DMS 273 treated with DMSO at 0.1 percent for 48 hours (cell line): ENCODE measurements at regions not wholly inside any gene's neighbourhood (a gene's known extent, or its start where the extent isn't known, plus 50 kb on each side); places are given as distances from the start of the nearest gene placed in this dataset.

Experiments
- DNase-seq: peaks from one replicate; lab custom pipeline; 2025; lab: John Stamatoyannopoulos, UW

DNA sequence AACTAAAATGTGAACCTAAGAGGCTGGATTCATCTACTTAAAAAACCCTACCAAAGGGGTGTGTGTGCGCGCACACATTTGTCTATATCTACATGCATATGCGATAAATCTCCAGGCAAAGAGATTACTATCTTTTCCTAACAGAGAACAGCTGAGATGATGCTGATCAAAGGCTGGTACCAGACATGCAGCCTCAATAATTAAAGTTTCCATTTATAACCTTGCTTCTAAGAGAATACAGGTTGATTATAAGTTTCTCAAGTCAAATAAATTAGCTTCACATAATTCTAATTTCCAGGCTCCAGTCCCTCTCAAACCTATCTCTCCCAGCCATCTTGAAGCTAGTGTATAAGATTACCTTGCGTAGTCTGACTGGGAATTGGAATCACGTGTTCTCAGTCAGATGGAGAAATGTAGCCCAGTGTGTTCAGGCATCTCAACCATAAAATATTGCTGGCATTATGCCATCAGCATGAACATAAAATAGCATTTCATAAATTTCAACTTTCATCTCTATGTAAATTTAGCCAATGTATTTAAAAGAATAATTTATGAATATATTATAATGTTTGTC is 1062.0 kb downstream of the XPNPEP1 start:
- DNase-seq = no peak

DNA sequence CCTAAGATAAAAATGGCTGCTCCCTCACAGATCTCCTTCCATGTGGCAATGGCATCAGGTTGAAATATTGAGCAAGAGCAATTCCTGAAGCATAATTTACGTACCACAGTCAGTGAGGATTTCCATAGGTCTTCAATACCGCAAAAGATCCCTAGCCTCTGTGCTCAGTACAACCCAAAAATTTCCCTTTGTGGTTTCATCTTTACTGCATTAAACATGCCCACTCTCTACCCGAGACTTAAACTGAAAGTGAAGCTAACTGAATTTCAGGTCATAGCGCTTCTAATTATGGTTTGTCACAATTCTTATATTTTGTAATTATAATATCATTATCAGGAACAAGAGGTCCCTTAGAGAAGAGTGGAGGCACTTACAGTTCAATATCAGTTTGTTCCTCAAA is 1071.1 kb downstream of the XPNPEP1 start:
- no peak for DNase-seq

DNA sequence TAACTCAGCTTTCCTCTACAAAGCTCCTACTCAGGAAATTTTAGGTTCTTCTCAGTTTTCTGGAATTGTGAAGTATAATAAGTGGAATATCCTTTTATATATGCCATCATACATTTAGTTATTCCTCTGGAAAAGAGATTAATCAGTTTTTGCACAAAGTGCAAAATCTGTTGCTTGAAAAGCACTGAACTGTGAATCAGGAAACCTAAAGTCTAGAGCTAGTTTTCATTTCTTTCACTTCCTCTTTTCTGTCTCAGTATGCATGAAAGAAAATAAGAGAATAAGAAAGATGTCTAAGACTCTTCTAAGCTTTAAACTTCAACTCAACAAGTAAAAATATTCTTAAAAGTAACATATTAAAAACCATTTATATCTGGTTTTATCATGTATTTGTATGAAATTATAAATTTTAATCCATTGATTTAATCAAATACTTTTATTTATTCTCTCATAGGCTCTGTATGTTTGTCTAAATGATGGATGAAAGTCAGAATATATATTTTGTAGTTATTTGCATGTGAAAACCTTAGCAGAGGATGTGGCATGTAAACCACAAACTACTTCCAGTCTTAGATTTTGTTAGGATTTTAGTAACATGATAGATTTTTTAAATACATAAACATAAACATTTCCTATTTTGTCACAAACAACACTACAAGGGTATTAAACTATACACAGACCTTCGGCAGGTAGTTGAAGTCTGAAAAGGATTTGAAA is 1073.0 kb downstream of the XPNPEP1 start:
- DNase-seq = no peak

DNA sequence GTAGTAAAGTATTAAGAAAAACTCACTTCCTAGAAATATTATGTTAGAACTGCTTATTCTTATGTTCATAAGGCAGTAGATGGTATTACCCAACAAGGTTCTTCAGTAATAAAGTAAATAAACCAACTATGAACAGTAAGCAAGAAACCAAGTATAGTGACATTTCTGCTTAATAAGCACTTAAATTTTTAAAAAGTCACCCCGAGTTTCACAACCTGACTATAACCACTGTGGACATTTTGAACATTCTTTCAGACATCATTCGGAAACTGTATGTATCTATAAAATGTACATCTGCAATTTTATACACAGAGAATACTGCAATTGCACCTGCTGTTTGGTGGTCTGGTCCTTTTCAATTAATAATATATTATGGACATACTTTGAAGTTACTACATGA is 1073.6 kb downstream of the XPNPEP1 start:
- no peak for DNase-seq

DNA sequence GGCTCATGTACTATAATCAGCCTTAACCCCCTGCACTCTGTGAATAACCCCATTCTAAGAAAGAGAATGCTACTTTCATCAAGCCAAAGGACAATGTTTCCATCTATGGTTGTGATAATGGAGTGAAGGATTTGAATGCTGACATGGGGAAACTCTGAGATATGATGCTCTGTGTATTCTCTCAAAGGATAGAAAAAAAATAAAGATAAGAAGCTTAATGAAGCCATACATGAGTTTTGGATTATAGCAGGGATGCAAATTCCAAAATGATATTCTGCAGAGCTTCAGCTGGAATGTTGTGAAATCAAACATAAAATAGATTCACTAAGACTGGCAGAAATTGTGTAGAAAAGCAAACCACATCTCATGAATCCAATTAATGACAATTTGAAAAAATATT is 1074.1 kb downstream of the XPNPEP1 start:
- no peak for DNase-seq

DNA sequence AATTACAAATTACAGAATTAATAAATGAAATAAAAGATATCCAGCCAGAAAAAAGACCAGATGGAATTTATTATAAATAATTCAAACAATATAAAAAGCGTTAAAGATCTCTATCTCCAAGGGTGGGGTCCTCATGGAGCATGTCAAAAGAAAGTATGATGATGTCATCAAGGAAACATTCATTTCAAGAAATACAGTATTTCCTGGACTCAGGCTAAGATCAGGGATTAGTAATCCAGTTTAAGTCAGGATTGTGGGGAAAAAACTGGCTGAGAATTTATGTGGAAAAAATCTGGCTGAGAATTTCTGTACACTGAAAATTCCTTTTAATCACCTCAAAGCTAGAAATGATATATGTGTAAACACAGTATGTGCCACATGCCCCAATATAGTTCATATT is 1075.3 kb downstream of the XPNPEP1 start:
- no peak for DNase-seq

DNA sequence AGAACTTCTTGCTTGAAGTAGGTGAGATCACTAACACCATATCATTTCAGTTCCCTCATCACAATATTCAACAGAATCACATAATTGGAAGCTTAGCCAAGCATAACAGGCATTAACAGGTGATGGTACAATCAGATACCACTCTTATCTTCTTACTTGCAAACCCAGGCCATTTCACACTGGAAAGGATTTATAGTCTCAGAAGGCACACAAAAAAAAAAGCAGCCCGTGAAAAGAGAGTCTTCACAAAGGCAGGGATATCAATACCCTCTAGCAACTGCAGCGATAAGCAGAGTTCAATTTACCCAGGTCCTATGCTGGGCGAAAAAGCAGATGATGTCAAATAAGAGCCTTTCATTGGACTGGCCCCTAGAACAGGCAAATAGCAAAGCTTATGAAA is 1082.4 kb downstream of the XPNPEP1 start:
- no peak for DNase-seq

DNA sequence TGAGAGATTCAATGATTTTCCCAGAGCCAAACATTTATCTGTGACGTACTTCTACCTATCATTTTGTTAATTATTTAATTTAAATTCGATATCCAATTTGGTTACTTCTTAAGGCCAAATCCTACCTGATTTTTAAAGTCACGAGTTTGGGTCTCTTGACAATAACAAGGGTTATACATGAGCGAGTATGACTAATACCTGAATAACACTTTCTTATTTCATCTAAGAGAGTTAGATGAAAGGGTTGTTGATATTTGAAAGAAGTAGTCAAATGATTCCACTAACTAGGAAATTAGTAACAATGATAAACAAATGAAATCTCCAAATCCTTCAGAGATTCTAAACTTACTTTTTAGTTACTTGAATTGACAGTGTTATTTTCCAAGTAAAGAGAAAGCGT is 1086.9 kb downstream of the XPNPEP1 start:
- DNase-seq = no peak

DNA sequence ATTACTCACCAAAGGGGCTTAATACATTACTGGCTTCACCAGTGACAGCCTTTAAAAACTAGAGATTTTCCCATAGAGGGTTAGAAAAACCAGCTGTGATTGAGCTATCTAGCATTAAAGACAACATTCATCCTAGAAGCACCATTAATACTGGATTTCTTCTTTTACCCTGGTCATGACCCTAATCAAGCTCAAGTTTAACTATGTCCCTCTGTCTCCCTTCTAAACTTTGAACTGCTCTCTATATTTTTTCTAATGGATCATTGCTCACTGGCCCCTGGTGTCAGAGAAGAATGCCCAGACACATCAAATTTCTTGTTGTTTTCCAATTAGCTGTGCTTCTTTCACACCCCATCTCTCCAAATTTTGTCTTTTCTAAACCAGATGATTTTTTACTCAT is 1101.3 kb downstream of the XPNPEP1 start:
- DNase-seq = no peak

DNA sequence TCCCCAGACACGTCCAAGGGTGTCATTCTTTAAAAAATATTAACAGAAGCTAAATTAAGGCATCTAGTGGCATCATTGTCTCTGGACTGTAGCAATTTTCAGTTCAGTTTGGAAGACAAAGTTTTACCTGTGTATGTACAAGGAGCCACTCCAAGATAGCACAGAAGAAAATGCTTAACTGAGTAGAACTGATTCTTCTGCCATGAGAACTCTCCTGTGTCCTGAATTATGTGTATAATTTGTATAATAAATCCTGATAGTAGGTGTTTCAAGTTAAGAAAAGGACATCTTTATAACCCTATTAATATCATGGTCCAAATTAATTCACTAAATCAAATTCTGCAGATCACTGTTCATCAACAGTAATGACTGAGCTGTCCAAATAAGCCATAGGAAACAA is 1104.0 kb downstream of the XPNPEP1 start:
- no peak for DNase-seq

DNA sequence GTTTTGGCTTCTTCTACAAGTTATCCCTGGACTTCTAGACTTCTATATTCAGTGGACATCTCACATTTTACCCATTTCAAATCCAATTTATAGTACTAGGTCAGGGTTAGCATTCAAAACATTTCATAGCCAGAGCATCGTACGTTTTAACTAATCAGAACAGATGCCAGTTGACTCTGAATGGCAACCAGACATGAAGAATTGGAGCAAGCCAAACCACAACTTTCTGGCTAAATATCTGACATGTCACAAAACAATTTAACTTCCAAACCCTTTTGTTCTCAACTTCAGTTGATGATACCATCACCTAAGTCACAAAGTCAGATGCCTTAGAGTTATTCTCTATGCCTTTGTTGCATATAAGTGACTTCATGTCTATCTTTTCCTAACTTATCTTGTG is 1105.7 kb downstream of the XPNPEP1 start:
- no peak for DNase-seq

DNA sequence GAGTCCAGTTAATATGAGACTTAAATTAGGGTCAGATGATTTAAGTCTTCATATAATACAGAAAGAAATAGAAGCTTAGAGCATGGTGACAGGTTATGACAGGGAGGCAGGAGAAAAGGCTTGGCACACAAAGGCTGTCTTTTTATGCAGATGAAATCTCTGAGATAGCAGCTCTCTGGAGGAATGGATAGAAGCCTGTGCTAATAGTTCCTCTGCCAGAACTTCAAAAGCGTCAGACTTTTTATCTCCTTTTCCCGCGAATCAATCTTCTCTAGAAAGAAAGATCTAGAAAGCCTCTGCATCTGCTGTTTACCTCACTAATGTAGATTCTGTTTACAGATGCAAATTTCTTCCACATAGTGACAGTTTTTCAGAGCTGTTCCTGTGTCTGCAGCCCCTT is 1106.2 kb downstream of the XPNPEP1 start:
- no peak for DNase-seq

DNA sequence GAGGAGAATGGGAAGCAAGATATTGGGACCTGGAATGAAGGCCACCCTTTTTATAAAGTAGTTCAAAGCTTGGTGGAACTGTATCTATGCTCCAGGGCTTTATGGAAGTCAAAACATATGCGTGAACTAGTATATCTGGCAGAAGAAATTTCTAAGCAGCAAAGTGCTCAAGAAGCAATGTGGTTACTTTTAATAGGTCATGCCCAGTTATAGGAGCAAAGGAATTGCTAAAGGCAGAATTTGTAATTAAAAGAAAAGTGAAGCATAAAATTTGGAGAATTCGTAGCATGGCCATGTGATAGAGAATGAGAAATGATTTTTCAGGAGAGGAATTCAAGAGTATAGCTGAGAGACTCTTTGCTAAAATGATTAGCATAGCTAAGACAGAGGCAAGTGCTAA is 1110.4 kb downstream of the XPNPEP1 start:
- no peak for DNase-seq

DNA sequence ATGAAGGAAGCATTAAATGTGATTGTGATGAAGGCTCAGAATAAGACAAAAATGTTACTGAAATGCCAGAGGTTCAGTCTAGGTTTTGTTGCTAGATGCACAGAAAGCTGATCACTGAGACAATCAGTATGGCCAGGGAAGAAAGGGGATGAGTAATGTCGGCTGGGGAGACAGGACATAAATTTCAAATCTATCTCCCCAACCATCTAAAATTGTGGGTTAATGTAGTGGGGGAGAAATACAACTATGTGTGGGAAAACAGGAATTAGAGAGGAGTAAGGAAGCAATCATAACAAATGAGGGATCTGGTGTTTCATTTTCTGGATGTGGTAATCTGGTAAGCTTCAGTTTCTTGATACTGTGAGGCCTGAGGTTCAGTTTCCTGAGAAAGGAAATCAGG is 1111.0 kb downstream of the XPNPEP1 start:
- no peak for DNase-seq

DNA sequence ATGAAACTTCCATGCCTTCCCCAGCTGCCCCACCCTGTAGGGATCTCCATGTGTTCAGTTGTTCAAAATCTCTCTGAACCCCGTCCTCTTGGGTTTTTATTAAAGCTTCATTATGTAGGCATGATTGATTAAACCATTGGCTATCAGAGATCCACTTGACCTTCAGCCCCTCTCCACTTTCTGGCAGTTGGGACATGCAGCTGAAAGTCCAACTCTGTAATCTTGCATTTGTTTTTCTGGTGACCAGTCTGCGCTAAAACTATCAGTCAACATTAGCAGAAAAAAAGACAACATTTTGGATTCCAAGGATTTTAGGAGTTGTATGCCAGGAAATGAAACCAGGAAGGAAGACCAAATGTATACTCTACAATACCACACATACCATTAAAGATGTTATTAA is 1115.1 kb downstream of the XPNPEP1 start:
- no peak for DNase-seq

DNA sequence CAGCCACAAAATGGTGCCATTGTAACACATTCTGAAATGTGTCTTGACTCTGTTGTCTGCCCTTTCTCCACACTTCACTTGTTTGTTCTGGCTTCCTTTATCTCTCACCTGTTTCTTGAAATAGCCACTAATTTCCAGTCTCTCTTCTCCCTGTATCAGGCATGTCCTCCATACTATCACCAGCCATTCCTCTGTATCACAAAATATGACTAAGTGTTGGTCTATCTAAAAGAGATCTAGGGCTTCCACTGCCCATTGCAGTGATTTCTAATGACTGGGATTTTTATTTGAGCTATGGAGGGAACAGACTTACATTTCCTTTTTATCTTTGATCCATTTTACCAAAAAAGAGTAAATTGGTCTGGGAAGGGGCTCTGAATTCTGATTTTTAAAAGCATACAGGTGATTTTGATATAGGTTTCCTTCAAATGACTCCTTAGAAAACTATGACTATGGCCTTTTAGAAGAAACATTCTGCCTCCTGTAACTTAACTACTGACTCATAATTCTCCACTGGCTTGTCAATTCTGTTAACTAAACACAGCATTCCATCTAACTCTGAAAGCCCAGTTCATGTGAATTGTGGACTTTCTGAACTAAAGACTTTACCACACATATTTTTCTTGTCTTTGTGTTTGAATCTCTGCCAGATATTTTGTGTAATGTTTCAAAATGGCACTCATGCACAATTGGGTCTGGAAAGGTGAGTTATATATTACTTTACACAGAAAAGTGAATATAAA is 1121.4 kb downstream of the XPNPEP1 start:
- DNase-seq = no peak

DNA sequence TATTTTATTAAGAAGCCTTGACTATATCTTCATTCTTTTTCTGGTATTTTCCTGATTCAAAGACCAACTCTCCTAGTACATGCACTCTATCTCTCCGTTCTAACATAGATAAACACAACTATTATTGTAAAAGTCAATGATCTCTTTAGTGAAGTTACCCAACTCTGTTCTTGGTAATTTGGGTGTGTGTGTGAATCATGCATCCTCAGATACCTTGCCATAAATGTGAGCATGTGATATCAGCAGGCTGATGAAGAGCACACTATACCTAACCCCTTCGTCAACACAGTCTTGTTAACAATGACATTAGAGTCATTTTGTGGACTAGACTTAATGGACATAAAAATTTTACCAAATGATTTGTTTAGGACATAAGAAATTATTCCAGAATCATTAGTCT is 1122.1 kb downstream of the XPNPEP1 start:
- DNase-seq = no peak

DNA sequence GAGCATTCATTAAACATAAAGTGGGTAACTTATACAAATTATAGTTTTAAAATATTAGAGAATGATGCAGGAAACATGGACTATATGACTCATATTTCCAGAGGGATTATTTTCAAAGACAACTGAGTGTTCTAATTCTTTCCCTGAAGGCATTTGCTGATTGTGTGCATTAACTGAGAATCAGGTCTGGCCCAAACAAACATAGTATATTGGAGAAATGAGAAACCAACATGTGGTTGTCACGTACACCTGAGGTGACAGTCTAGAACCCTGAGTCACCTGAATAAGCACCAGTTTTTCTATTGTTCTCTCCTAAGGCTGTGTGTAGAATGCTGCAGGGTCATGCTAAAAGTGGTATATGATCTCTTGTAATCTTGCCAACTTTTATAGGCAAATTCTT is 1125.7 kb downstream of the XPNPEP1 start:
- DNase-seq = no peak

DNA sequence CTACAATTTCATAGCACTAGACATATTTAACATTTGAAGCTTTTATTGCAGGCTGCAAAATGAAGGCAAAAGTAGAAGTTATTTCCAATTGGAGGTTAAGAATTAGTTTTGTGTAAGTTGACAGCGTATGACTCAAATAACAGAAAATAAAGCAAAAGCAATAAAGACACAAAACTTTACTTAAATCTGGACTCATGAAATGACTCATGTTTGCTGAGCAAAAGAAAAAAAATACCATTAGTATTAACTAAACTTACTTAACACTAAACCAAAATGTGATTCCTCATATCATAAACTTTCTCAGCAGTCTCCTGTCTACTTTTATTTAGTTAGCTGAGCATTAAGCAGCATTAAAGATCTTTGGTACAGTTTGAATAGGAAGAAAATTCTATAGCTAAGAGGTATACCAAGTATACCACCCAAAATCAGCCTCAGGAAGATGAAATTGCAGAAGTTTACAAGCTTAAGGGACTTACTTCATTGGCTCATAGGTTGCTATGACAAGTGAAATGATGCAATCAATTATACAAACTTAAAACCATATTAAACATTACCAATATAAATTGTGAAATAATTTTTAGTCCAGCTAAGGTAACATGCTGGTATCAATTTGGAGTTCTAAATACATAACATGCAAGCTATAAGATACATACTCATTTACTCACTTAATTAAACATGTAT is 1131.4 kb downstream of the XPNPEP1 start:
- no peak for DNase-seq

DNA sequence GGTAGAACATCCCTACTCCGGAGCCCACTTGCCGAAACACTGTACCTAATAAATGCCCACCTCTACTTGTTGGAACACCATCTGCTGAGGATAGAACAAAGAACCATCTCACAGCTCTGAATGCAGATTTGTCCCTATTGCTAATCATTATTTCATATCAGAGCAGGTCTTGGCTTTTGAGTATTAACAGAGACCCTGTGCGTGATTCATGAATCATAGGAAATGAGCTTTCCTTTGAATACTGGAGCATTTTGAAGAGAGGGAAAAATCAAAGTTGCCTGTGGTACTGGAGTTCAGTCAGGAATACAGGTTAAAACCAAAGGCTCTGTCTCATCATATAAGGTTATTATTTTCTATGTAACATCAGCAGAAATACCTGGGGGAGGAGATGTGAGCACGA is 1132.3 kb downstream of the XPNPEP1 start:
- DNase-seq = no peak

DNA sequence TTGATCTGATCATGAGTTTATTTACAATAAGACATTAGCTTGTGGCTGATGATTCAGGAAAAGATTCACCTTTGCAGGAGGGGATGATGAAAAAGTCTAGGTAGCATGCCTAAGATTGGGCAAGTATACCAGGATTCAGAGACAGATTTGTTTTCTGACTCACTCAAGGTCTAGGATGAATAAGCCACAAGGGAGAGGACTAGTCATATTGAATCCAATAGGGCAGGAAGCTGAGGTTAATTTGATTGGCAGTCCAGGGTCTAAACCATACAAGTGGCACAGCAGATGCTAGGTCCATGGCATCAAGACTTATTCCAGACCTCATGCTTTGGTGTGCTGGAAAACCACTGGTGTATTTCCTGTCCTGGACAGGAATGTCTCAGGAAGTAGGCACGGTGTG is 1133.4 kb downstream of the XPNPEP1 start:
- DNase-seq = no peak

DNA sequence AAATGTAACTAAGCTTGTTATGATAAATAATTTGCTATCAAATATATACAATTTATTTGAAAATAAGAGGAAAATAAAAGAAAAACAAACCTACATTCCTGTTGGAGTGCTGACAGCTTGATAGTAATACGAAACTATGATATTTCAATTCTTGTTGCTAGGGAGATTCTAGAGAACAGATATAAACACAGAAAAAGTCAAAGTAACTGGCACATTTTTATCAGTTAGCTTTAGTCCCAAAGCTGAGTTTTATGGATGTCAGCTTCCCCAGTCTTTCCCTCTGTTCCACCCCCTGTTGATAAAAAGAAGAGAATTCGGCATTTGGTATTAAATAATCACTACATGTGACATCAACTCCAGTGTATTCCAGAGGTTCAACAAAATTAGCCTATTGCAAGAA is 1134.0 kb downstream of the XPNPEP1 start:
- no peak for DNase-seq

DNA sequence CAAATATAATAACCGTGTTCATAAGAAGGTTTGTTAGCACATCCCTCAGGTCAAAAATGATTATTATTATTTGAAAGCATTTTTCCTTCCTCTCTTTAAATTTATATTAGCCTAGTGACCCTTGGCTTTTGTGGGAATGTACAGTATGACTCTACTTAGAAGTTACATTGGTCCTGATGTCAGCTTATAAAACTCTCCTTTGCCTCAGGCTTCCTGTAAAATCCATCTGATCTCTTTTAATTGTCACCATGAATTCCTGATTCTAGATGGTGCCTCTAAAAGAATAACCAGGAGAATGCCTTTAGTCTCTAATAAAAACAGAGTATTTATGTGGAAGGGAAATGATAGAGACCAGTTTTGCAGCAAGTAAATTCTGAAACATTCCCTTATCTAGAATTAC is 1134.4 kb downstream of the XPNPEP1 start:
- DNase-seq = no peak
